PFSK-1 (cell line): ENCODE measurements at regions not wholly inside any gene's neighbourhood (a gene's known extent, or its start where the extent isn't known, plus 50 kb on each side); places are given as distances from the start of the nearest gene placed in this dataset.

Experiments used
- POLR2AphosphoS5 ChIP-seq: IDR thresholded peaks from 2 replicates; pipeline ENCODE4 v1.6.1; 2012; ENCODE audit warnings: low read depth, mild to moderate bottlenecking, control low read depth, low read length, moderate library complexity
- SIN3A ChIP-seq: IDR thresholded peaks from 2 replicates; pipeline ENCODE4 v1.6.1; 2012; ENCODE audit warnings: mild to moderate bottlenecking, low read length, moderate library complexity, borderline replicate concordance; ENCODE audit not compliant: insufficient read depth
- TAF1 ChIP-seq: IDR thresholded peaks from 2 replicates; pipeline ENCODE4 v1.6.1; 2012; ENCODE audit warnings: low read length, control low read depth, borderline replicate concordance; ENCODE audit not compliant: insufficient read depth
- TF ChIP-seq, protein P1 (sequence below), 2 experiments: IDR thresholded peaks; 2 replicates each; pipeline versions ENCODE4 v1.6.1 to v1.8.0; 2011 to 2012; ENCODE audit warnings: low read depth in 2 of 2, low read length in 2 of 2, control low read depth in 1 of 2, inconsistent platforms in 1 of 2, mild to moderate bottlenecking in 1 of 2, moderate library complexity in 1 of 2; ENCODE audit not compliant: insufficient read depth in 1 of 2

DNA sequence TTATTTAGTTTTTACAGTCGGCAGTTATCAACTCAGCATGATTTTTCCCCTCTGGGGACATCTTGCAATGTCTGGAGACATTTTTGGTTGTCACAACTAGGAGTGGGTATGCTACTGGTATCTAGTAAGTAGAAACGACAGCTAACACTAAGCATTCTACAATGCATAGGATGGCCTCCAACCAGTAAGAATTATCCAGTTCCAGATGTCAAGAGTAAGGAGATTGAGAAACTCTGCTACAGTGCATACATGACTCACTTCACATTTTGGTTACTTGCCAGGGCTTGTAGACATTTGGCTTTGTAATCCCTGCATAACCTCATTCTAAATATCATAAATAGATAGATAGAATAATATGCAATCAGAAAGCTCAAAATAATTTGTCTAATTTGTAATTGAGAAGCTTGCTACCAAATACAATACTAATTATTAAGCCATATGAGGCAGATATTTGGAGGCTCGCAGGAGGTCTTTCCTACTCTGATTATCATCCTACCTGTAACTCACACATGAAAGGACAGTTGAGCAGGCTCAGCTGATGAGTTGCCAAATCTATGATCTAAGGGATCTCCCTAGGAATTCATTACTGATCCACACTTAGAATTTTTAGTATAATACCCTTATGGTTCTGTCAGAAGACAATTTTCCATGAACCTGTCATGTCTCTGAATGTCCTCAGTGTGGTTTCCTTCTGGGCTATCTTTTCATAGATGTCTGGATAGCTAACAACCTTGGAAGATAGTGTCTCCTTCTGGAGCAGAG, 346.9 kb upstream of the TLE4 start:
- TF ChIP-seq TAF1 = no peak
- no peak for TF ChIP-seq POLR2AphosphoS5
- TF ChIP-seq SIN3A = no peak
- TF ChIP-seq, protein P1, sequence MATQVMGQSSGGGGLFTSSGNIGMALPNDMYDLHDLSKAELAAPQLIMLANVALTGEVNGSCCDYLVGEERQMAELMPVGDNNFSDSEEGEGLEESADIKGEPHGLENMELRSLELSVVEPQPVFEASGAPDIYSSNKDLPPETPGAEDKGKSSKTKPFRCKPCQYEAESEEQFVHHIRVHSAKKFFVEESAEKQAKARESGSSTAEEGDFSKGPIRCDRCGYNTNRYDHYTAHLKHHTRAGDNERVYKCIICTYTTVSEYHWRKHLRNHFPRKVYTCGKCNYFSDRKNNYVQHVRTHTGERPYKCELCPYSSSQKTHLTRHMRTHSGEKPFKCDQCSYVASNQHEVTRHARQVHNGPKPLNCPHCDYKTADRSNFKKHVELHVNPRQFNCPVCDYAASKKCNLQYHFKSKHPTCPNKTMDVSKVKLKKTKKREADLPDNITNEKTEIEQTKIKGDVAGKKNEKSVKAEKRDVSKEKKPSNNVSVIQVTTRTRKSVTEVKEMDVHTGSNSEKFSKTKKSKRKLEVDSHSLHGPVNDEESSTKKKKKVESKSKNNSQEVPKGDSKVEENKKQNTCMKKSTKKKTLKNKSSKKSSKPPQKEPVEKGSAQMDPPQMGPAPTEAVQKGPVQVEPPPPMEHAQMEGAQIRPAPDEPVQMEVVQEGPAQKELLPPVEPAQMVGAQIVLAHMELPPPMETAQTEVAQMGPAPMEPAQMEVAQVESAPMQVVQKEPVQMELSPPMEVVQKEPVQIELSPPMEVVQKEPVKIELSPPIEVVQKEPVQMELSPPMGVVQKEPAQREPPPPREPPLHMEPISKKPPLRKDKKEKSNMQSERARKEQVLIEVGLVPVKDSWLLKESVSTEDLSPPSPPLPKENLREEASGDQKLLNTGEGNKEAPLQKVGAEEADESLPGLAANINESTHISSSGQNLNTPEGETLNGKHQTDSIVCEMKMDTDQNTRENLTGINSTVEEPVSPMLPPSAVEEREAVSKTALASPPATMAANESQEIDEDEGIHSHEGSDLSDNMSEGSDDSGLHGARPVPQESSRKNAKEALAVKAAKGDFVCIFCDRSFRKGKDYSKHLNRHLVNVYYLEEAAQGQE (IDR thresholded peaks at IDR 0.05; ENCODE audit: insufficient read depth in 1 of 2, low read depth in 2 of 2, low read length in 2 of 2) = no peak
